Cerebellar cortex (tissue), 1 donor: ENCODE measurements at regions not wholly inside any gene's neighbourhood (a gene's known extent, or its start where the extent isn't known, plus 50 kb on each side); places are given as distances from the start of the nearest gene placed in this dataset.

Source experiments
- DNase-seq: peaks from one replicate; pipeline ENCODE4 v3.0.0-alpha.2; 2015; ENCODE audit warnings: low spot score

DNA sequence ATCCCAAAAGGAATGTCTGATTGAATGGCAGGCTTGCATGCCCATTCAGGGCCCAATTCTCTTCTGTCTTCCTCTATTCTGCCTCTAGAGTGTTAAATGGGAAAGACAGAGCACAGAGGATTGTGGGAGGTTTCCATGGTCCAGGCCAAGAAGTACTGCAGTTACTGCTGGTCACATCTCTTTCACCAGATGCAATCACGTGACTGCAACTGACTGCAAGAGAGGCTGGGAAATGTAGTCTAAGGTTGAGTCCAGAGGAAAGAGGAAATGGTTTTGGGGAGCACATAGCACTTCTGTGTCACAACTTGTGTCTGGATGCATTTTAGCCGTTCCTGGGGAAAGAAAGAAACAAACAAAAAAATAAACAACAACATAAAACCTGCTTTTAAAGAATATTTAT, 336.4 kb upstream of the BTBD3 start:
- no peak for DNase-seq

DNA sequence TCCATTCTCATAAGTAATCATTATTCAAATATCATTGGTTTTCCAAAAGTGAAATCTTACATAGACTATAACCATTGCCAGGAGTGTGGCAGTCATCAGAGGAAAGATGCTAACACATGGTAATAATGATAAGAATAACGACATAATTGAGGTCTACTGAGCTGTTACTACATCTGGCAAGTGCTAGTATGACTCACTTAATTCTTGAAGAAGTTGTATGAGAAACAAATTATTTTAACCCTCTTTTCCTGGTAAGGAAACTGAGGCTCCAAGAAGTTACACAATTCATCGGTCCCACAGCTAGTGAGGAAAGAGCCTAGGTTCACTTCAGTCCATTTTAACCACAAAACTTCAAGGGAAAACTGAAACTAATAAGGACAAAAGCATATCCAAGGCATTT, 335.6 kb upstream of the BTBD3 start:
- DNase-seq, result no peak

DNA sequence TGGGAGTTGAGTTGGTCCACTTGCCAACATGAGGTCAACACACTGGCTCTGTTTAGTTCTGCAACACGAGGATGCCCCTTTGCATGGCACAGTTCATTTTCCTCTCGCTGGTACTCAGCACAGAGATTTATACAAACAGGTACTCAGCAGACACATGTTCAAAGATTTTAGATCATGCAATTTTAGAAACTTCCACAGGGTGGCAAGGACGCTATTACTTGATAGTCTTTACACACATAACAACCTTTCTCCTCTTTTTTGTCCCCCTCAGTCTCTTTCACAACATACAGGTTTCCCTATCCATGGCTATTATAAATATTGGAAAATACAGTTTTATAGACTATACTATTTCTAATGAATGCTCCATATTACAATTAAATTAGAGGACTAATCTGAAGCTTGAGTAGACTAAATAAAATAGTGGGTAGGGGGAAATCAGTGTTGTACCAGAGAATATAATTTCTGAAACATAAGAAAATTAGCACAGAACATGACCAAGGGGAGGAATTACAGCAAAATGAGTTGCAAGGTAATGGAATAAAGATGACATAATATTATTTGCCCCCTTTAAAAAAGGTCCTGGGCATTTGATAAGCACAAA, 331.8 kb upstream of the BTBD3 start:
- peak; percentile 66 for DNase-seq

DNA sequence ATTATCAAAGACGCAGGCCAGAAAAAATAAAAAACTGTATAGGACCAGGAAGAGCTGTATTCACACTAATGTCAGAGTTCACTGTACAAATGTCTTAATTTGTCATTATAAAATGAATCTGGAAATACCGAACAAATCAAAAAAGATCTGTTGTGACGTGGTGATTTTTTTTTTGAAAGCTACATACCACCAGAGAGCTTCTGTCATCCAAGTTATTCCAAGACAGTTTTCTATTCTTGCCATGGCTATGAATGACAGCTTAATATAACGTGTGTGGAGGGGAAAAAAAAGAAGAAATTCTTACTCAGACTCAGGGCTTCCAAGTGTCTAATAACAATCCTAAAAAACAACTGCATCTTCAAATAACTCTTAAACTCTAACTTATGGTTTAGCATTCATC, 328.8 kb upstream of the BTBD3 start:
- no peak for DNase-seq

DNA sequence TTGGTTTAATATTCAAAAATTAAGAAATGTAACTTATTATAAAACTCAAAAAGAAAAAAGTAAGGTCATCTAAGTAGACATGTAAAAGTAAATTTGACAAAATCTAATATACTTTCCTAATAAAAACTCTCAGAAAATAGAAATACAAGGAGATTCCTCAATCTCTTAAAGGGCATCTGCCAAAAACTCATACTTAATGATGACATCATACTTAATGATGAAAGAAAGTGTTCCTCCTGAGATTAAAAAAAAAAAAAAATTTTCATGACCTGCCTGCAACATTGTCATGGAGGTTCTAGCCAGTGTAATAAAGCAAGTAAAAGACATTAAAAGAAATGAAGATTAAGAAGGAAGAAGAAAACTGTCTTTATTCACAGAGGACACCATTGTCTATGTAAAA, 325.7 kb upstream of the BTBD3 start:
- DNase-seq, result no peak

DNA sequence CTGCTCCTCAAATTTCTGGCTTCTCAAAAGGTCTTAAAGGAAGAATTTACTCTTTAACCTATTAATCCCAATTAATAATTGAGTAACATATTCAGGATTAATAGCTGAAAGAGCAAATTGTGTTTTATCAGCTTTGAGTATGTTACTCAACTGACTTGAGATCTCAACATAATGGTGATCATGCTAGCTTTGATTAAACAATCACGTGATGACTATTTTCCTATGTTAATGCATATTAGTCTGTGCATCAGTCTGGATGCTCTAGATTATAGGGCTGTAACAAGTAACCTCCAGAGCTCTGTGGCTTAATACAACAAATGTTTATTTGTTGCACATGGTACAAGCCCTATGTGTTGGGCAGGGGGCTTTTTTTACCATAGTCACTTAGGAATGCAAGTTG, 313.4 kb upstream of the BTBD3 start:
- DNase-seq, result no peak

DNA sequence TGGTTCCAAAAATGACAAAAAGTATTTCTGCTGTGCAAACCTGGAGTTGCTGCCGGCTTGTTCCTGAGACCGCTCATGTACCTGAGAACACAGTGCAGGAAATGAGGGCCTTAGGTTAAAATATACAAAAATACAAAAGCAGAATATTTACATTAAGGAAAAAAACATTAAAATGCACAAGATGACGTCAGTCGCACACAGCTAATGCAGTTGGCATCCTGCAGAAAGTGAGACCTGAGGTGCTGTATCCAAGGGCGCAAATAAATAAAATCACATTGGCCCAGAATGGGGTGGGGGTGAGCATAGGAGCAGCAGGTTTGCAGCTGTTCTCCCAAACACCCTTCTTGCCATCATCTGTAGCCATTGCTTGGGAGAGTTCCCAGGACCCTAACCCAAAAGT, 310.6 kb upstream of the BTBD3 start:
- DNase-seq, result no peak

DNA sequence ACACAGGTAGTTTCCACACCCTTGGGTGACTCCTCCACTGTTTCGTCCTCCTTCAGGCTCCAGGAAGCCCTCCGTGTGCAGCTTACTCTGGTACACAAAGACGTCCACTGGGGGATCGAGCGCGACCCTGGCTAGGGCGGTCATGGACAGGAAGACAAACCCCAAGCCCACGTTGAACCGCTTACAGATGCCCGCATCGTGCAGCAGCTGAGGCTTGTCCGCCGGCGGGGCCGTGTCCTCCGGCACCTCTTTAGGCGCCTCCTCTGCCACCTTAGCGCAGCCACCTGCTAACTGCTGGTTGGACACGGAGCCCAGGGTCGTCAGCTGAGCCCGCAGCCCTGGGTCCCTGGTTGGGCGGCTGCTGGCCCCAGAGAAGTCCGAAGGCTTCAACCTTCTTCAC, 309.0 kb upstream of the BTBD3 start:
- no peak for DNase-seq

DNA sequence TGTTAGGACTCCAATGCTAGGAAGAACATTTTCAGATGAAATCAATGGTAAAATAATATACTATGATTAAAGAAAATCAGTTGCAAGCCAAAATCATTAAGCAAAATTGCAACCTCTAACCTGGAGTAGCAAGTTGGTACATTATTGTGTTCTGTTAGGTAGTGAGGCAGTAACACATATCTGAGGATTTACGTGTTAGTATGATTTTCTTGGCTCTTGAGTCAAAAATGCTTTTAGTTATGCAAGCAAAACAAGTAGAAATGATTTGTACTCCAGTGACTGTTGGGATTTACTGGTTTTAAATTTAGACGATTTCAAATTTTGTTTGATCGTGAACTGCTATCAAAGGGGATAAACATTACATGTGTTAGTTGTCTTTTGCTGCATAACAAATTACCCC, 293.0 kb upstream of the BTBD3 start:
- DNase-seq, result no peak

DNA sequence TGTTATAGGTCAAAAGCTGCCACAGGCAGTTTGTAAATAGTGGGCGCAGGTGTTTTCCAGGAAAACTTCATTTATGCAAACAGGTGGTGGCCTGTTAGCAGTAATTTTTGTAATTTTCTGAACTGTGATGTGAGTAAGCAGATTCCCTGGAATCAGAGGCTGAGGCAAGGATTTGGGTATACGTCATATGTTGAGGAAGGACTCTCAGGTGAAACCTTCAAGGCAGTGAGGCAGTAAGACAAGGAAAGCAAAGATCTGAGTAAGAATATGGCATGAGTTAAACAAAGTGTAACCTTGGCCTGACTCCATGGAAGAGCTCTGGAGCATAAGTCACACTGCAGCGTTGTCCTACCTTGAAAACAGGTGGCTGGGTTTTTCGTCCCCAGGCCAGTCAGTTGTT, 291.1 kb upstream of the BTBD3 start:
- DNase-seq, result no peak

DNA sequence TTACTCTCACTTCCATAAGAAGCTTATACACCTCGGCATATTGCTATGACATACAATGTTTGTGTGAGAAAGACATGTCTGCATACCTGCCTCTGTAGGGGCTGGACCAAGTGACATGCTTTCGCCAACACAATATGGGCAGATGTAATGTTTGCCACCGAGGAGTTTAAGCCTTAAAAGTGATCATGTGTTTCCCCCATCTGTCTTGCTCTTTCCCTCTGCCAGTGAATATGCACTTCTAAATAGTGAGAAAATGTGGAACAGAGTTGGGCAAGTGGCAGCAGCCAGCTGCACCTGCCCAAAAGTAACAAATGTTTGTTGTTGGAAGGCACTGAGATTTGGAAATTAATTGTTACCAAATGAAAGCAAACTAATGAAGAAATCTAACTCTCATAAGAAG, 274.8 kb upstream of the BTBD3 start:
- DNase-seq, result no peak

DNA sequence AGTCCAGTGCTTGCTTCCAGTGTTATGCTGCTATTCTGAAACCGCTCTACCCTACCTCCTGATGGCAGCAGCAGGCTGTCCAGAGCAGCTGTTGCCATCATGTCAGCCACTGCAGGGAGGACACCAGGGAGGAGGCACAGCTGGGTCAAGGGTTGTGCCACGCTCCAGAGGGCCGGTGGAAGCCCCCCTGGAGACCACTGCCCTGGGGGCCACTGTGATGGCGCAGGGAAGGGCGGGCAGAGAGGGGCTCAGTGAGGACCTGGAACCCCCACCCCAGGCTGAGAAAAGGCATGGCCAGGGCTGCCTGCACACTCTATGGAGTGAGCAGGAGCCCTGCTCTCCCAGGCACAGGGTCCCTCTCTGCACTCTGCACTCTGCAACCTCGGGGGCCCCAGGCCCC, 271.3 kb upstream of the BTBD3 start:
- DNase-seq, result no peak

DNA sequence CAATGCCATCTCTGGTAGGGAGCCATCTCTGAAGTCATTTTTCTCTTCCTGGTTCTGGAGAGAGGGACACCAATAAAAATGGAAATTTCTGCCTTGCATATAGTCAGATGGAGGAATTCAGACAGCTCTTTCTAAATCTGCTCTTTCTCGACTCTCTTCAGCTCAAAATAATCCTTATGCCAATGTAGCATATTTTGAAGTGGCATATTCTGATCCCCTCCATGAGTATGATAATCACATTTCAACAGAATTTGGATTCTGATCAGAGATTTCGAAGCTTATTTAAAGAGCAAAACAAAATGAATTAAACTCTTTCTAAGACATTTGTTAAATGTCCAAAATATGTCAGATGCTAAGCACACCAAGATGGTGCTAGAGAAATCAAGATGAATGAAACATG, 267.1 kb upstream of the BTBD3 start:
- no peak for DNase-seq

DNA sequence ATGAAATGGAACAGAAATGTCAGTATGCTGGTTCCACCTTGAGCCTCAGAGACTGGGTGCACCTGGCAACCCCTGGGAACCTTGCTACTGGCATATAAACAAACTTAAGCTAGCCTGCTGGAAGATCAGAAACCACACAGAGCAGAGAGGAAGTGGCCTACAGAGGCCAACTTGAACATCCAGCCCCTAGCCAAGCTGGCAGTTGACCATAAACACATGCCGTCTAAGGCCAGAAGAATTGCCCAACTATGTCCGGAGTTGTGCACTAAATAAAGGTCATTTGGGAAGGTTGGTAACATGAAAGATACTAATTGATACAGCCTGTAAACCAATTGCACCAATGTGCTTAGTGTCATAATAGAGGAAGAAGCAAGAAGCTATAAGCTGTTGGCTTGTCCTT, 266.6 kb upstream of the BTBD3 start:
- no peak for DNase-seq

DNA sequence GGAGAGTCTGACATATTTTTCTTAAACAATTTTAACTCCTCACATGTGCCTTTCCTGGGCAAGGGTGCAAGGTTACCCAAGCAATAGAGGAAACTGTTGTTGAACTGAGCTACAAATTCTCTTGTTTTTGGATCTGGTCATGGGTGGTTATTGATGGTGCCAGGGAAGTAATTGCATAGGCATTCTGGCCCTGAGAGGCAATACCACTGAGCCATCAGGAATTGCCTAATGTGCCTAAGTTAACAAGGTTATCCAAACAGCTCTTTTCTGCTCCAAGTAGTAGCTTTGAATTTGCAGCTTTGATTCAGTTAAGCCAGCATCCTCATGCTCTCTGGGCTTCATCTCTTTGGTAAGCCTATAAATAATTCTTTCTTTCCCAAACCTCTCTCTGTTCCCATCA, 266.0 kb upstream of the BTBD3 start:
- DNase-seq, result no peak

DNA sequence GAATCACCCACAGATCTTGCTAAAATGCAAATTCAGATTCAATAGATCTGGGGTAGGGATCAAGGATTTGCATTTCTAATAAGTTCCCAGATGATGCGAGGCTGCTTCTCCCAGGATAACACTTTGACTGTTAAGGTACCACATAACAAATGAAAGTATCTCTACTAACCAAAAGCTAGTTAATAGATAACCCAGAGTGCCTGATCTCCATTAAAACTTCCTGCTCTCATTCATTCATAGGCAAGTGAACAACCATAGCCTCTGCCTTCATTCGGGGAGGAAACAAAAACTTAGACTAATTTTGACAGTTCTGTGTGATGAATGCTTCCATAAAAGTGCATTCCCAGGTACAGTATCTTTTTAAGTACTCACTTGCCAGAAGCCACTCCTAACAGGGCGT, 265.6 kb upstream of the BTBD3 start:
- no peak for DNase-seq

DNA sequence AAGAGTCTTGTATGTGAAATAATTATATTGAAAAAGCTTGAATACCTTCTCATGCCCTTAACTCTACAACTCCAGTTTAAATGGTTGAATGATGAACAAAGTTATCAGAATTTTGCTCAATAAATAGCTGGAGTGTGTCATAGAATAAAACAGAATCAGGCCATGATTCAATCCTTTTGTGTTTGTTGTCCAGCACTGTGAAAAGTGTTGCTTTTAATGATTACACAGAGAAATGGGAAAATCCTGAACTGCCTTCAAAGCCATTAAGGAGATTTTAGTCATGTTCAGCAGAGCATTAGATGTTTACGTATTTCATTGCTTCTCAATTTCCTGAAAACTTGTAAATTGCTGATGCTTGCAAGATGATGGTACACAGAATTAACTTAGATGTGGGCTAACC, 262.9 kb upstream of the BTBD3 start:
- DNase-seq, result no peak

DNA sequence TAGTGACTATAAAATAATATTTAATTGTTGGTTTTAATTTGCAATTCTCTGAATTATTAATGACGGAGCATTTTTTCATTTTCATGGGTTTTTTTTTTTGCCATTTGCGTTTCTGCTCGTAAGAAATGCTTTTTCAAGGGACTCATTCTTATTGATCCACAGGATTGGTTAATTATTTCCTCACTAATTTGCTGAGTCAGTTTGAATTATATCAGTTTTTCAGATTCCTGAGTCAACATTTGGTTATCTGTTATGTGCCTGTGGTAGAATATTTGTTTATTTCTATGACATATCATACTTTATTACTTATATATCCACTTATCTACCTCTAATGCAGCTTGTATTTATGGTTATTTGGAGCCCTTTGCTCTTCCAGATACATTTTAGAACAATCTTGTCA, 257.0 kb upstream of the BTBD3 start:
- no peak for DNase-seq

DNA sequence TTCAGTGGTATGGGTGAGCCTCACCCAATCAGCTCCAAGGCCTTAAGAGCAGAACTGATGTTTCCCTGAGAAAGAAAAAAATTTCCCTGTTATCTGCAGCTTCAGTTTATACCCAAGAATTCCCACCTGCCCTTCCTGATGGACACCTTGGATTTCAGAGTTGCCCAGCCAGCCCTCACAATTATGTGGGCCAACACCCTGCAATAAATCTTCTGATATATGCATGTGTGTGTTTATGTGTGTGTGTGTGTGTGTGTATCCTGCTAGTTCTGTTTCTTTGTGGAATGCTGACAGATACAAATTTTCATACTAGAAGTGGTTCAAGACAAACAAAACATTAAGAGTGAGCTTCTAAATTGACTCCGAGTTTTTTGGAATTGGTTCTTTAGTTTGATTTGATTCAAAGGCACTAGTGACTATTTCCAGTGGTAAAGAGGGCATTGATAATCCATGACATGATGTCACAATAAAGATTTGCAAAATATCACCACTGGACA, 246.6 kb upstream of the BTBD3 start:
- DNase-seq, result no peak

DNA sequence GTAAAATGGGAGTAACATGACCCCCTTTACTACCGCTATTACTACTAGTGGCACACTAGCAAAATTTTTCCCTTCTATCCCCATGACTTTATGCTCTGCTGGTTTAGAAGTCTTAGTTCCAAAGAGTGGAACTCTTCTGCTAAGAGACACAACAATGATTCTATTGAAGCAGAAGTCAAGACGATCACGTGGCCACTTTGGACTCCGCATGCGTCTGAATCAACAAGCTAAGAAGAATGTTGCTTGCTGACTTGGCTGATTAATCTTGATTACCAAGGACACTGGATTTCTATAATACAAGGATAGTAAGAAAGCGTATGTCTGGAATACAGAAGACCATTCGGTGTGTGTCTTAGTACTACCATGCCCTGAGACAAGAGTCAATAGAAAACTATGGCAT, 244.7 kb upstream of the BTBD3 start:
- DNase-seq, result no peak

DNA sequence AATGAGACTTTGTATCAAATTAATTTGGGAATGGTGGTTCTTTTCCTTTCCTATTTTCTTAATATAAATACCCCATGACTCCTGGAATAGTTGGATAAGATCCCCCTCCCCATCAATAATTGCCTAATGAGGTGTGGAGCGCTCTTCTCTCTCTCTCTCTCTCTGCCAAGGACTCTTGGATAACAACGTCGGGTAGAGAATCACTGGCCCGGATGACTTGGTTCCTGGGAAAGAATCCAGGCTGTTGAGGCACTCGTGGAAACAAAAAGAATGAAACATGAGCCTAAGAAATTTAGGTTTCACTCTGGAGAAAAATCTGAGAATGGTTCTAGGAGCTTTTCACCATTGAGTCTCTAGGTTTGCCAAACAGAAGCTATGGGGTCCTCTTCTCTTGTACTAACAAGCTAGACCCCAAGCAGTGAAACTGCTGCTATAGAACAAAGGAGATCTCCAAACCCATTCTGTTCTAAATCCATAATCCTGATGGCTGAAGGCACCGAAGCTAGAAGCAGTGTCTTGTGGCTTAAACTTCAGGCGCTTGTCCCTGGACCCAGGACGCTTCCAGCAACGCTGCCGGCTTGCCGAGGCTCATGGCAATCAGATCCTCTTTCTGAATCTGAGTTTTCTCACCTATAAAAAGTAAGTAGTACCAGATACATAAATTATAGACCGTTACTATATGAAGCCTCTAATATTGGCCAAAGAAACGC, 241.6 kb upstream of the BTBD3 start:
- peak; percentile 62 for DNase-seq

DNA sequence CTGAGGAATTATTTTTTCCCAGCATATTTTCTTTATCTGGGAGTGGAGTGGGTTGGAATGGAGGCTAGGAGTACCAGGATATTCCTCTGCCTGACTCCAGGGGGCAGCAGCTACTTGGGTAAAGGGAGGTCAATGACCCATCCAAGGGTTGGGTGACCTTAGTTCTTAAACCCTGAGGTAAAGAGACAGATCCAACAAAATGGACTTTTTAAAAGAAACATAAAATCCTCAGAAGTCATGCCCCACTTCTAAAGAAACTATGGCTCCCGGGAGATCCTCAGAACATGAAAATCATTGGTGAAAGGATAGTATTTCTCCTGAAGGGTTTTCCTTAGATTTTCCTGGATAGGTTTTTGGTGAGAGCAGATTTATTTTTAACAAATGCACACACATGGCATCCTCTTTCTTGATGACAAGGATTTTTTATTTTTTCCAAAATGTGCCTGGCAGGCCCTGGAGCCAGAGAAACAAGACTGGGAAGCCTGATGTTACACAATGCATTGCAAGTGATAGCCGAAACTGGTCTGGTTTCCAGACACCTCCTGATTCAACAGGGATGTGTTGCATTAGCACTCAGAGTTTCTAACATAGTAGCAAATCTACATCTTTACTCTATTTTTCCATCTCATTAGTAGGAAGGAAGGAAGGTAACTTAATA, 240.9 kb upstream of the BTBD3 start:
- peak; percentile 80 for DNase-seq

DNA sequence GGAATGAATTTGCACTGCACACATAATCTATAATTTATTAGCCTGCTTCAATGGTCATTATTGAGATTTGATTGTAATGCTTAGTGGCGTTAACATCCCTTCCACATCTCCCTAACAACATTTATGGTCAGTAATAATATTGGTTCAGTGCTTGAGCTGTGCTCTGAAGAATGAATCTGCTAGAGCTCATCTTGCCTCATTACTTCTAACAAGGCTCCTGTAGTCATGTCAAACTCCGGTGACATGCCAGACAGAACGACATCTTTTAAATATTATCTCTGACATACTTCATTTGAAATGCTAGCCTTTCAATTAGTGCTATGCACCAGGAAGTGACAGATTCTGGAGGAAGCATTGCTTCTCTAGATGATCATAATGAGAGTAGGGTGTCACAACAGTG, 240.3 kb upstream of the BTBD3 start:
- DNase-seq, result no peak

DNA sequence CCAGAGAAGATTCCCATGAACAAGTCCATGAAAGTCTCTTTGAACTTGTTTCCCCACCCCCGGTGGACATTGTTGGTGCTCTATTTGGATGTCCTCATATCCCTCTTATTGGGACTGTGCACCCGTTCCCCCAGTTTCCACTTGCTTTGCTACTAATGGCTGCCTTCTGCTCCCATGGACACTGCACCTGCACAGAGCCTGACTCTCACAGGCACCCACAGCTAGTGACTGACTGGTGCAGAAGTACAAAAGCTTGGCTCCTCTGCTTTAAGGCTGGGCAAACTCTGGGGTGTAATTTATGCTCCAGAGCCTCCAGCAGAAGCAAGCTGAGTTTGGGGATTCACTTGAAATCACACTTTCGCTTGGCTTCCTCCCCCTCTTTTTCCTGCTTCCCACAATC, 239.9 kb upstream of the BTBD3 start:
- no peak for DNase-seq
